BLaER1 (cell line): ENCODE measurements at regions not wholly inside any gene's neighbourhood (a gene's known extent, or its start where the extent isn't known, plus 50 kb on each side); places are given as distances from the start of the nearest gene placed in this dataset.
"Not testable (repeated sequence)": the region's sequence is repeated elsewhere in the genome, so short reads cannot be mapped to it uniquely, and the experiment has no call there.

Experiments used
- H3K27ac ChIP-seq: shearing (Covaris generic); formaldehyde crosslinking; 2 replicates; pipeline ENCODE4 v1.8.1; 2022
- H3K27me3 ChIP-seq: shearing (Covaris generic); formaldehyde crosslinking; 2 replicates; pipeline ENCODE4 v1.8.1; 2022
- H3K36me3 ChIP-seq: shearing (Covaris generic); formaldehyde crosslinking; 2 replicates; pipeline ENCODE4 v1.8.1; 2022
- H3K4me1 ChIP-seq: shearing (Covaris generic); formaldehyde crosslinking; 2 replicates; pipeline ENCODE4 v1.8.1; 2022
- H3K4me2 ChIP-seq: shearing (Covaris generic); formaldehyde crosslinking; 2 replicates; pipeline ENCODE4 v1.8.1; 2022
- H3K4me3 ChIP-seq: shearing (Covaris generic); formaldehyde crosslinking; 2 replicates; pipeline ENCODE4 v1.8.1; 2022
- H3K9ac ChIP-seq: shearing (Covaris generic); formaldehyde crosslinking; 2 replicates; pipeline ENCODE4 v1.8.1; 2022
- H3K9me3 ChIP-seq: shearing (Covaris generic); formaldehyde crosslinking; 2 replicates; pipeline ENCODE4 v1.8.1; 2022
- H4K20me1 ChIP-seq: shearing (Covaris generic); formaldehyde crosslinking; 2 replicates; pipeline ENCODE4 v1.8.1; 2022
- Cebpa-rat ChIP-seq: shearing (Covaris generic); IDR thresholded peaks from 2 replicates; pipeline ENCODE4 v1.8.1; 2022

- H4K20me1 ChIP-seq, H3K27ac ChIP-seq, H3K36me3 ChIP-seq, H3K9me3 ChIP-seq, H3K9ac ChIP-seq, H3K4me3 ChIP-seq, H3K27me3 ChIP-seq, H3K4me1 ChIP-seq, H3K4me2 ChIP-seq: not testable (repeated sequence)
These were observed 53.1 kb upstream of the HUNK start for GRCh38 chr21:31819692-31820091.

GRCh38 chr21:31814356-31814755 is 58.5 kb upstream of the HUNK start:
- H3K27ac ChIP-seq, H3K4me1 ChIP-seq, H3K4me2 ChIP-seq, H3K27me3 ChIP-seq, H4K20me1 ChIP-seq, H3K9me3 ChIP-seq, H3K36me3 ChIP-seq, H3K4me3 ChIP-seq, H3K9ac ChIP-seq: not testable (repeated sequence)

- Histone ChIP-seq H3K4me2 (no peak overlapping the region), H3K4me1 (no peaks in the 10 kb centered on the region), H3K36me3 (no peaks in the 10 kb centered on the region), H3K27ac (no peak overlapping the region), H3K4me3 (no peak overlapping the region), H3K9ac (no peak overlapping the region), H3K27me3 (no peaks in the 10 kb centered on the region), H4K20me1 (no peaks in the 10 kb centered on the region), H3K9me3 (no peaks in the 10 kb centered on the region)
- TF ChIP-seq Cebpa-rat, result no peak
These were observed 59.0 kb upstream of the HUNK start for GRCh38 chr21:31813862-31814261.

GRCh38 chr21:31804008-31804394 is 68.8 kb upstream of the HUNK start:
- Histone ChIP-seq H3K36me3 (no peaks in the 10 kb centered on the region), H4K20me1 (no peaks in the 10 kb centered on the region), H3K4me3 (no peak overlapping the region), H3K9ac (no peak overlapping the region), H3K9me3 (no peaks in the 10 kb centered on the region), H3K4me1 (no peaks in the 10 kb centered on the region), H3K4me2 (no peak overlapping the region), H3K27ac (no peak overlapping the region), H3K27me3 (no peaks in the 10 kb centered on the region)
- no peak for TF ChIP-seq Cebpa-rat

- Histone ChIP-seq H3K4me1 (no peaks in the 10 kb centered on the region), H4K20me1 (no peaks in the 10 kb centered on the region), H3K4me2 (no peak overlapping the region), H3K9me3 (no peaks in the 10 kb centered on the region), H3K36me3 (no peaks in the 10 kb centered on the region), H3K27me3 (no peaks in the 10 kb centered on the region), H3K4me3 (no peak overlapping the region), H3K9ac (no peak overlapping the region), H3K27ac (no peak overlapping the region)
- TF ChIP-seq Cebpa-rat, result no peak
These were observed 69.5 kb upstream of the HUNK start for GRCh38 chr21:31803039-31804007.

- H3K36me3 ChIP-seq, result no peaks in the 10 kb centered on the region
- no peaks in the 10 kb centered on the region for H3K27me3 ChIP-seq
- no peak overlapping the region for H3K9ac ChIP-seq
- H3K27ac ChIP-seq, result no peak overlapping the region
- no peaks in the 10 kb centered on the region for H3K4me1 ChIP-seq
- H3K4me2 ChIP-seq, result no peak overlapping the region
- no peak for TF ChIP-seq Cebpa-rat
- no peaks in the 10 kb centered on the region for H4K20me1 ChIP-seq
- no peak overlapping the region for H3K4me3 ChIP-seq
- no peaks in the 10 kb centered on the region for H3K9me3 ChIP-seq
These were observed 70.4 kb upstream of the SCAF4 start for GRCh38 chr21:31802331-31802730.

- no peak overlapping the region for H3K27ac ChIP-seq
- no peak overlapping the region for H3K4me2 ChIP-seq
- H3K36me3 ChIP-seq, result no peaks in the 10 kb centered on the region
- TF ChIP-seq Cebpa-rat, result no peak
- no peaks in the 10 kb centered on the region for H3K4me1 ChIP-seq
- no peaks in the 10 kb centered on the region for H4K20me1 ChIP-seq
- H3K4me3 ChIP-seq, result no peak overlapping the region
- no peak overlapping the region for H3K9ac ChIP-seq
- no peaks in the 10 kb centered on the region for H3K9me3 ChIP-seq
- H3K27me3 ChIP-seq, result no peaks in the 10 kb centered on the region
These were observed 69.8 kb upstream of the SCAF4 start for GRCh38 chr21:31801551-31802219.

- no peaks in the 10 kb centered on the region for H3K36me3 ChIP-seq
- H3K4me2 ChIP-seq, result no peak overlapping the region
- no peaks in the 10 kb centered on the region for H3K4me1 ChIP-seq
- no peaks in the 10 kb centered on the region for H4K20me1 ChIP-seq
- no peak overlapping the region for H3K4me3 ChIP-seq
- H3K9ac ChIP-seq, result no peak overlapping the region
- TF ChIP-seq Cebpa-rat, result no peak
- H3K27ac ChIP-seq, result no peak overlapping the region
- no peaks in the 10 kb centered on the region for H3K27me3 ChIP-seq
- H3K9me3 ChIP-seq, result no peaks in the 10 kb centered on the region
These were observed 67.2 kb upstream of the SCAF4 start for GRCh38 chr21:31798842-31799704.

- Histone ChIP-seq H3K36me3 (no peaks in the 10 kb centered on the region), H3K9ac (no peak overlapping the region), H3K4me2 (no peak overlapping the region), H3K9me3 (no peaks in the 10 kb centered on the region), H3K4me1 (no peaks in the 10 kb centered on the region), H3K4me3 (no peak overlapping the region), H3K27ac (no peak overlapping the region), H3K27me3 (no peaks in the 10 kb centered on the region), H4K20me1 (no peaks in the 10 kb centered on the region)
- no peak for TF ChIP-seq Cebpa-rat
These were observed 64.1 kb upstream of the SCAF4 start for GRCh38 chr21:31795992-31796391.

GRCh38 chr21:31790420-31790819 is 58.5 kb upstream of the SCAF4 start:
- H3K27me3 ChIP-seq, H3K4me2 ChIP-seq, H3K4me1 ChIP-seq, H3K9ac ChIP-seq, H3K27ac ChIP-seq, H4K20me1 ChIP-seq, H3K36me3 ChIP-seq, H3K4me3 ChIP-seq: not testable (repeated sequence)
- H3K9me3 ChIP-seq, result peaks cover 10% of the 10 kb centered on the region
